Posterior vena cava (tissue), 2 donors: ENCODE measurements at regions not wholly inside any gene's neighbourhood (a gene's known extent, or its start where the extent isn't known, plus 50 kb on each side); places are given as distances from the start of the nearest gene placed in this dataset.

ENCODE experiments used
- DNase-seq: peaks from one replicate; pipeline ENCODE4 v3.0.0-alpha.2; 2020; ENCODE audit warnings: low spot score
- intact Hi-C, 2 donors: fragments of 100-400 bp; cut with DNase I; formaldehyde crosslinking; loops; one replicate each; pipeline versions ENCODE4 v1.14.1 to v1.14.2; 2022 to 2023
- donor health status: DM: yes; HTN: yes; CAD: no.
- donor health status: DM: yes; HTN: yes; CAD: no.

DNA sequence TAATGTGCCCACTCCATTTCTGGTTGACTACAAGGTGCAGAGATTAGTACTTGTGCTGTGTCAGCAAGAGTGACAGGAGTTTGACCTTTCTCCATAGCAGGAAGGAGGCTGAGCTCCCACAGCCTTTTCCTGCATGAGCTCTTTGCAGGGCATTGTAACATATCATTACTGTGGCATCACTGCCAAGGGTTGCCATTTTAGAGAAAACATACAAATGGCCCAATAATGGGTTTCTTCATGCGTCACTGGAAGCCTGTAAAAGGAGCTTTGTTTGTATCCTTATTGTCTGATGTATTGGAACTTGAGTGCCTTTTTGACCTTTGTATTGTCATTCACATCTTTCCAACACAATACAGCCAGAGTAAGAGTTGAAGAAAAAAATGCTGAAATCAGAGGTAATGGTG lies 323.0 kb upstream of the CDIN1 start:
- intact Hi-C loops: no loop called here
- no peak for DNase-seq

DNA sequence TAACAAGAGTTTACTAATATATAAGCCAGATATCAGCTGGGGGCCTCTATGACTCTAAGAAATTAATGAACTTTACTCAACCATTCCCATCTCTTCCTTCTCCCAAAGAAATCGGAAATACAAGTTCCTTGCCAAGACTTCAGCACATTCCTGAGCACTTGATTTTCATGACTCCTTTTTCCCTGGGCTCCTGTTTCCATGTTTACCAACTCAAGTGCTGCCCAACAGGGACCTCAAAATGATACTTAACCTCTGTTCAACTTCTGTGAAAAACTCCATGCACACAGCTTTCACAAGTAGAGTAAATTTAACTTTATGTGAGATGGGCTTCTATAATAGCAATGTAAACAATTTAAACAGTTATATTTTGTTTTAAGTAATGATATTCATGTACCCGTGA lies 315.8 kb upstream of the CDIN1 start:
- intact Hi-C loops: no loop called here
- no peak for DNase-seq

DNA sequence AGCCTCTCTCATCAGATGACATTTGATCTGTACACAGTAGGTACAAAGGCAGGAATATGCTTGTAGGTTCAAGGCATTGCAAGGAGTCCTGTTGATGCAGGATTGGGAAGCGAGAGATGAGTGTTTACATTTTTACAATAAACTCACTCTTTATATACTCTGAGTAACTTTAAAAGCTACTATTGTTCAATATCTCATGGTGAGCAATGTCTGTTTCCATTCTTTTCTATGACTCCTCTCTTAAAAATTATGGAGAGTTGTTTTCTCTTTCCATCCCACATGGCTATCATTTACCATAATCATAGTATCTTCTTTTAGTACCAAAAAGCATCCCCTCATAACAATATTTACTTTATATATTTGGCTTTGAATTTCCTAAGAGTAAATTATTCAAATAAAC lies 314.0 kb upstream of the CDIN1 start:
- no peak for DNase-seq
- intact Hi-C loops: no loop called here

- intact Hi-C loops: no loop called here
- no peak for DNase-seq
Measured at GRCh38 chr15:36271048-36271447, 308.4 kb upstream of the CDIN1 start.

GRCh38 chr15:36275656-36276055 lies 303.8 kb upstream of the CDIN1 start:
- intact Hi-C loops: no loop called here
- no peak for DNase-seq

GRCh38 chr15:36278219-36278618 lies 301.2 kb upstream of the CDIN1 start:
- intact Hi-C loops: no loop called here
- DNase-seq: no peak

DNA sequence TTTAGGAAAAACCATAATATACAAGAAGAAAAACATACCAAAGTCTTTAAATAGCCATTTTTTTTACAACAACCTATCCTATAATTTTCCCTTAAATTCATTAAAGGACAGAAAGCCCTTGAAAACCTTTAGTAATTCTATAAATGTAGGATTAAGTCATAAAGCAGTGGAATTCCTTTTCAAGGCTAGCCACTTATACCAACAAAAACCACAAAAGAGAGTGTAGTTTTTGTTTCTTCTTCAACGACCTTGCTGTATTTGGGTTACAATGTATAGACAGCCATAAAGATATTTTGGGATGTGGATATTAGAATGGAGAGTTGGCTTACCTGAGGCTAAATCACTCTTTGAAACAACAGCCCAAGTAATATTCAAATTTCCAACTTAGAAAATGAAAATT lies 296.6 kb upstream of the CDIN1 start:
- intact Hi-C loops: no loop called here
- DNase-seq: no peak

DNA sequence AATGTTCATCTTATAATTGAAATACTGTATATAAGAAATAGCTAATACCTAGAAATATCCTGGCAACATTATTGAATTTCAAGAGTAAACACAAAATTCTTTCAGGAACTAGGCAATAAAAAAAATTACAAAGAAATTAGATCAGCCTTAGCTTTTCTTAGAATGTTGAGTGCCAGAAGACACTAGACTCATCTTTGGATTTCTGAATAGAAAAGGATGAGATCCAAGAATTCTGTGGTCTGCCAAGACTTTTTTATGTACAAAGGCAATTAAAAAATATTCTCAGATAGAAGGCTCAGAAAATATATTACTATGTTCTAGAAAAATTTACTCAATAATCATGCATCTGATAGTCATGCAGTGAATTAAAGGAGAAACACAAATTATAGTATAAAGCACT lies 294.5 kb upstream of the CDIN1 start:
- no peak for DNase-seq
- intact Hi-C loops: no loop called here

- no peak for DNase-seq
- intact Hi-C loops: no loop called here
Measured at GRCh38 chr15:36291501-36291900, 287.9 kb upstream of the CDIN1 start.

DNA sequence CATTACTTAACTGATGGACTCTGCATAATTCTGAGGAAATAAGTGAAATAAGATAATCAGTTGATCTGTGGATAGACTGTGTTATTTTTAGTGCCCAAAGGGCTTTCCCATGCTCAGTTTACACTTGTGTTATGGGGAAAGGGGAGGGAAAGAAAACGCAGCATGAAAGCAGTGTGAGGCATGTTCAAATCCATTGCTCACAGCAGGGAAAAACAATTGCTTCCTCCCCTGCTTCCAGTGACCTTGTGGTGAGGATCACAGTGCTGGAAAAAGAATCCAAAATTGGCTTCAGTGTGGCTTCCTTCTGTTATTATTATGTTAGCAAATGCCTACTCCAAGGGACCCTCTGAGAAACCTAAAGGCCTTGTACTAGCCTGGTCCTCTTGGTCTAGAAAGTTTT lies 285.1 kb upstream of the CDIN1 start:
- intact Hi-C loops: no loop called here
- no peak for DNase-seq

DNA sequence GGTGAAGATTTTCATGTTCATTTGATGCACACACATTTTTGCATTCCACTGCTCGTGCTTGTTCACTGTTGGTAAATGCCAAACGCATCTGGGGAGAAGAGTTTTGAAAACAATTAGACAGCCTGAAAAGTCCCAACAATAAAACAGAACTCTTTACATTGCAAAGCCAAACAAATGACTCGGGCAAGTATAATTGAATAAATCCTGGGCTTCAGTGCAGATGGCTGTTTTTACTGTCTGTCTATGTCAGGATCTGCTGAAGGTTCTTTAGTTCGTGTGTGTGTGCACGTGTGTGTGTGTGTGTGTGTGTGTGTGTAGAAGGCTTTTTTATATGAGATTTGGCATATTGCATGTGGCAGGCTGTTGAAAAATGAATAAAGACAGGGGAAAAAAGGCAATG lies 277.5 kb upstream of the CDIN1 start:
- intact Hi-C loops: no loop called here
- no peak for DNase-seq

- intact Hi-C loops: no loop called here
- DNase-seq: no peak
Measured at GRCh38 chr15:36313021-36313420, 266.4 kb upstream of the CDIN1 start.

- intact Hi-C loops: no loop called here
- no peak for DNase-seq
Measured at GRCh38 chr15:36313736-36314280, 265.6 kb upstream of the CDIN1 start.

GRCh38 chr15:36315649-36316048 lies 263.8 kb upstream of the CDIN1 start:
- no peak for DNase-seq
- intact Hi-C loops: no loop called here

GRCh38 chr15:36323615-36324014 lies 255.8 kb upstream of the CDIN1 start:
- DNase-seq: no peak
- intact Hi-C loops: loop anchor here in 1 of 2 donors (5.0 kb wide), 1 partner anchor 526 kb away; no protein-coding TSS in a partner anchor

GRCh38 chr15:36325206-36325605 lies 254.2 kb upstream of the CDIN1 start:
- DNase-seq: no peak
- intact Hi-C loops: no loop called here

DNA sequence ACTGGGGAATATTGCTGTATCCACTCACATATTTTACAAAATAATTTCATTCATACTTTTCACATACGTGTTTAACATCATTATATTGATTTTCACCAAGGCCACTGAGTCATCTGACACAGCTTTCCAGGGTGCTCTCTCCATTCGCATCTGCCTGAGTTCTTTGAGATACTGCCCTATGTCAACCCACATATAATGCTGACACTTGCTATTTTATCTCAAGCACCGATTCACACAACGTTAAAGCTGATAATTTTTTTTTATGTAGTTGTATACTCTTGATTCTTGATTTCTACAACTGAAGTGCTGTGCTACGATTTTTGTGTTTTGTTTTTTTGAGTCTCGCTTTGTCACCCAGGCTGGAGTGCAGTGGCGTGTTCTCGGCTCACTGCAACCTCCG lies 249.8 kb upstream of the CDIN1 start:
- intact Hi-C loops: no loop called here
- DNase-seq: no peak

- DNase-seq: no peak
- intact Hi-C loops: no loop called here
Measured at GRCh38 chr15:36330598-36330997, 248.8 kb upstream of the CDIN1 start.

- no peak for DNase-seq
- intact Hi-C loops: no loop called here
Measured at GRCh38 chr15:36331531-36332275, 247.7 kb upstream of the CDIN1 start.

DNA sequence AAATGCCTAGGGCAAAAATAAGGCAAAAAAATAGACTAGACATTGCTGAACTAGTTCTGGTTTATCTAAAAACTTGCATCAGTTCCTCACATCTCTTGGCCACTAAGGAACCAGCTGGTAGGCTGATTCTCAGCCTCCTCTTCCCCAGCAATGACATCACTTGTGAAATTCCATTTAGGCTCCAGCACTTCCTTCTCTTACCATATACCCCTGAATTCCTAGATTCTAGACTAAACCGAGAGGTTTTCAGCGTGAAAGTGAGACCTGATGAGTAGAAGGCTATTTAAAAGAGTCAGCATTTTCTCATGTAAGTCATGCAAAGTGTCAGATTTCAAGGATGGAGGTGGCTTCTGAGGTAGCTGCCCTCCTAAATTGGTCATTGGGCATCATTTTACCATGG lies 247.1 kb upstream of the CDIN1 start:
- intact Hi-C loops: no loop called here
- DNase-seq: no peak

- DNase-seq: no peak
- intact Hi-C loops: no loop called here
Measured at GRCh38 chr15:36332896-36333295, 246.5 kb upstream of the CDIN1 start.

DNA sequence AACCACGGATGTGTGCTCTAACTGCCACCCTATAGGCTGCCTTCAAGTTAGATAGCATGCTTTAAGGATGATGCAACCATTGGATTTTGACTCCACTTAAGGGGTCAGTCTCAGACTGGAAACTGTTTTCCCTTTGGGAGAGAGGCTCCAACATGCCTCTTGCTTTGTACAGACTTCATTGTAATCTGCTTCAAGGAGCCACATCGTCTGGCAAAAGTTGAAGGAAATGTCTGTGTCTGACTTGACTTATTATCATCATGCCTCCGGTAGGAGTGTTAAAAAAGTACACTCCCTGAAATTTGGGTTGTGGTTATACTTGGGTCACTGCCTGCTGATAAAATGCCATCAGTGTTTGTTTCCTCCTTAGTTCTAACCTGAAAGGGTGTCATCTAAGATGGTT lies 245.4 kb upstream of the CDIN1 start:
- intact Hi-C loops: no loop called here
- no peak for DNase-seq
